22Rv1 (cell line): ENCODE measurements at regions not wholly inside any gene's neighbourhood (a gene's known extent, or its start where the extent isn't known, plus 50 kb on each side); places are given as distances from the start of the nearest gene placed in this dataset.

ENCODE experiments used
- ZFX ChIP-seq: fragments of 450-650 bp; IDR thresholded peaks from 2 replicates; pipeline ENCODE4 v1.6.1; 2017; ENCODE audit warnings: antibody characterized with exemption, borderline replicate concordance
- TF ChIP-seq, protein P1 (sequence below): fragments of 450-650 bp; IDR thresholded peaks from 2 replicates; pipeline ENCODE4 v1.5.1; 2017; ENCODE audit warnings: mild to moderate bottlenecking

- TF ChIP-seq, protein P1, sequence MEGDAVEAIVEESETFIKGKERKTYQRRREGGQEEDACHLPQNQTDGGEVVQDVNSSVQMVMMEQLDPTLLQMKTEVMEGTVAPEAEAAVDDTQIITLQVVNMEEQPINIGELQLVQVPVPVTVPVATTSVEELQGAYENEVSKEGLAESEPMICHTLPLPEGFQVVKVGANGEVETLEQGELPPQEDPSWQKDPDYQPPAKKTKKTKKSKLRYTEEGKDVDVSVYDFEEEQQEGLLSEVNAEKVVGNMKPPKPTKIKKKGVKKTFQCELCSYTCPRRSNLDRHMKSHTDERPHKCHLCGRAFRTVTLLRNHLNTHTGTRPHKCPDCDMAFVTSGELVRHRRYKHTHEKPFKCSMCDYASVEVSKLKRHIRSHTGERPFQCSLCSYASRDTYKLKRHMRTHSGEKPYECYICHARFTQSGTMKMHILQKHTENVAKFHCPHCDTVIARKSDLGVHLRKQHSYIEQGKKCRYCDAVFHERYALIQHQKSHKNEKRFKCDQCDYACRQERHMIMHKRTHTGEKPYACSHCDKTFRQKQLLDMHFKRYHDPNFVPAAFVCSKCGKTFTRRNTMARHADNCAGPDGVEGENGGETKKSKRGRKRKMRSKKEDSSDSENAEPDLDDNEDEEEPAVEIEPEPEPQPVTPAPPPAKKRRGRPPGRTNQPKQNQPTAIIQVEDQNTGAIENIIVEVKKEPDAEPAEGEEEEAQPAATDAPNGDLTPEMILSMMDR, result no peak
- no peak for TF ChIP-seq ZFX
Measured at GRCh38 chr1:8083739-8084484, 57.8 kb upstream of the ERRFI1 start.
